Head of caudate nucleus (tissue), 42 donors: ENCODE measurements at regions not wholly inside any gene's neighbourhood (a gene's known extent, or its start where the extent isn't known, plus 50 kb on each side); places are given as distances from the start of the nearest gene placed in this dataset.

Experiments
- DNase-seq, 42 donors: peaks; one replicate each; pipeline versions ENCODE4 v3.0.0 to v3.0.0-alpha.2; 2020 to 2021; ENCODE audit warnings: mixed read lengths in 7 of 42
- intact Hi-C: fragments of 100-400 bp; cut with DNase I; formaldehyde crosslinking; loops from one replicate; pipeline ENCODE4 v1.15.0; 2022

DNA sequence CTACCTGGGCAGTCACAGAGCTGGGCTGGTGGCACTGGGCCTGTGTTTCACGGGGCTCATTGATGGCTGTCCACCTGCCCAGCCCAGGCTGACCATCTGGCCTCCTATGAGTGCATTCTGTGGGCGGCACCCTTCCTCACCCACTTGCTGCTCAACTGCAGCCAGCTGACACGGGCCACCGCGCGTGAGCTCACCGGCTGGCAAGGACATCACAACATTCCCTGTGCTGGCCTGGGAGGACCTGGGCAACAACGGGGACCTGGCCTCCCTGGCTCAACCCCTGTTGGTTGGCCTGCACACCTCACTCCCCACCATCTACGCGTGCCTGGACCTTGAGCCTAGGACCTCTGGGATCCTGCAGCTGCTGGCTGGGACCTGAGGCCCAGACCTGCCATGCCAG lies 98.2 kb upstream of the DTNA start:
- DNase-seq, result no peak
- intact Hi-C loops, result no loop called here

GRCh38 chr18:34620258-34620861 lies 89.7 kb upstream of the DTNA start:
- intact Hi-C loops, result loop anchor here (10.0 kb wide), 1 partner anchor 56 kb away; no protein-coding TSS in a partner anchor
- no peak for DNase-seq

- DNase-seq, result no peak
- intact Hi-C loops, result loop anchor here (10.0 kb wide), 1 partner anchor 59 kb away; no protein-coding TSS in a partner anchor
These were observed 86.5 kb upstream of the DTNA start for GRCh38 chr18:34623557-34623956.

- no peak for DNase-seq
- intact Hi-C loops, result loop anchor here (10.0 kb wide), 1 partner anchor 60 kb away; no protein-coding TSS in a partner anchor
These were observed 85.5 kb upstream of the DTNA start for GRCh38 chr18:34624551-34624950.

- DNase-seq, result no peak
- intact Hi-C loops, result loop anchor here (10.0 kb wide), 1 partner anchor 62 kb away; no protein-coding TSS in a partner anchor
These were observed 83.5 kb upstream of the DTNA start for GRCh38 chr18:34626404-34627136.

- DNase-seq, result peak in 25 of 42 donors; percentile 4 to 75 (median 39)
- intact Hi-C loops, result loop anchor here (10.0 kb wide), 1 partner anchor 63 kb away; no protein-coding TSS in a partner anchor
These were observed 82.8 kb upstream of the DTNA start for GRCh38 chr18:34627137-34627920.

GRCh38 chr18:34631093-34631966 lies 78.8 kb upstream of the DTNA start:
- intact Hi-C loops, result no loop called here
- no peak for DNase-seq

DNA sequence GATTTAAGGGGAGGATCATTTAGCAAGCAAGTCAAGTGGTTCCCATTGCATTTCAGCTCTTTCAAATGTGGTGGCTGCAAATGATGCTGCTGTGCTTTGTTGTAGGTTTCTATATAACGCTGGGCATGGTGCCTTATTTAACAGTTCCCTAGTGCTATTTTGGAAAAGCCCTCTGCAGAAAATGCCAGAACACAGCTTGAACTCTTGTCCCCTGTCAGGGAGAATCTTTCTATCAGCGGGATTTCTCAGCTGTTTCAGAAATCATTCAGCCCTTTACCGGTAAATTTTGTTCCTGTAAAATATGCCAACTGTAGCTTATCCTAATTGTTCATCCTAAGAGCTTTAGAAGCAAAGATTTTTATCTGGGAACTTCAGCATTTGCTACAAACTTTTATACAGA lies 77.8 kb upstream of the DTNA start:
- intact Hi-C loops, result no loop called here
- no peak for DNase-seq

DNA sequence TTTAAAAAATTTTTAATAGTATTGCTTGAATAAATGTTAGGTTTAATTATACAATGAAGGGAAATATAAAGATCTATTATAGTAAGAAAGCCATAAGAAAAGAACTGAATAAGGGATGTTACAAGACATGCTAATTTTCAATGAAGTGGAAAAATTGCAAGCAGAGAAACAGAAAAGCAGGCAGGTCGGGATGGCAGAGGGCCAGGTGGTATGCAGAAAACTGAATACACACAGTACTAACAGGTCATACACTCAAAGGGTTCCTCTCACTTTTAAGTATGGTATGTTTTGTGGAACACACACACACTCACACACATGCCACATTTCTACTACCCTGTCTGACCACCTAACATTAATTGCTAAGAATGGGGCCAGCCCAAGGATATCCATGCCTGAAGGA lies 76.7 kb upstream of the DTNA start:
- intact Hi-C loops, result no loop called here
- no peak for DNase-seq

DNA sequence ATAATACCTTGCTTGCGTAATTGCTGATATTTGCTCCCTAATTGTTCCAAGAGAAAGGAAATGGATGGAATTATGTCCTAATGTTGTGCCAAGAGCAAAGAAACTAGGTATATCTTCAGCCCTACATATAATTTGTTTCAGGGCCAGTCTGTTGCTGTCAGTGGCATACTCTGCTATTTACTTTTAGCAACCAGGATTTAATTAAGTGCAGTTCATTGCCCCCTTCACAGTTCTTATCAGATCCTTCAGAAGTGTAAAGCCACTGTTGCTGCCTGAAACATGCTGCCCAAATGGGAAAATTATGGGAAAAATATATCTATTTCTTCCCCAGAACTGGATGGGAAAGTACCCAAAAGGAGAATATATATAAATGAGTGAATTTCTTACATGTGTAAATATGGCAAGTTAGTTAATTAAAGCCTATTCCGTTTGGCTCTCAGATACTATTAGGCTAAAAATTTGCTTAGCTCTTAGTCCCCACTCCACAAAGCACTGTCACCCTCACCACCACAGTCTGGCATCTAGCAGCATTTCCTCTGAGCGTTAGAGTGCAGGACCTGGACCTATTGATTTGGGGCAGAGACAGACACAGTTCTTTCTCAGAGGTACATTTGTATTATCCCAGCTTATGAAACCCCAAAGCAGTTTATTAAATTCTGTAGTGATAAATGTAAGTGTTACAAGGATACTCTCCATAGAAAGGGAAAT lies 72.8 kb upstream of the DTNA start:
- intact Hi-C loops, result no loop called here
- DNase-seq, result no peak

- intact Hi-C loops, result no loop called here
These were observed 70.4 kb upstream of the DTNA start for GRCh38 chr18:34639687-34640086.

GRCh38 chr18:34640276-34640675 lies 69.8 kb upstream of the DTNA start:
- no peak for DNase-seq
- intact Hi-C loops, result no loop called here

More at GRCh38 chr18:34639687-34640086, 70.4 kb upstream of the DTNA start:
- no peak for DNase-seq

- intact Hi-C loops, result no loop called here
- no peak for DNase-seq
These were observed 66.1 kb upstream of the DTNA start for GRCh38 chr18:34643989-34644388.

GRCh38 chr18:34647251-34647650 lies 62.8 kb upstream of the DTNA start:
- intact Hi-C loops, result no loop called here
- DNase-seq, result no peak

GRCh38 chr18:34648269-34648985 lies 61.7 kb upstream of the DTNA start:
- no peak for DNase-seq
- intact Hi-C loops, result no loop called here

- DNase-seq, result no peak
- intact Hi-C loops, result no loop called here
These were observed 61.0 kb upstream of the DTNA start for GRCh38 chr18:34649080-34649479.

DNA sequence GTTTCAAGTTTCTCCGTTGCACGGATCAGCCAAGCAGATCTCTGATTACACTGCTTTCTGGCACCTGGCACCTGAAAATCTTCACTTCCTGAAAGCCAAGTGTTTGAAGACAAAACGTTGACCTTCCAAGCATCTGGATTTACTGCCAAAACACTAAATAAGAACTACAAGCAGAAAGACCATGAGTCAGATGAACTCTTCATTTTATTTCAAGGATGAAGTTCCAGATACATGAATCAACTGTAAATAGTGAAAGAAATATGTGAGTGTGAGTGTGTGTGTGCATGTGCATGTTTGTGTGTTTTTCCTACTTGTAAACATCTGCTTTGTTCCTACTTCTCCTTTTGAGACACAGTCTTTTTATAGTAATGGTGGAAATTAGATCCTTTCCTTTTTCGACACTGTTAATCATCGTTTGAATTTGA lies 60.0 kb upstream of the DTNA start:
- DNase-seq, result no peak
- intact Hi-C loops, result loop anchor here (10.0 kb wide), 1 partner anchor 135 kb away; no protein-coding TSS in a partner anchor
